ENCODE measurements at regions not wholly inside any gene's neighbourhood (a gene's known extent, or its start where the extent isn't known, plus 50 kb on each side); places are given as distances from the start of the nearest gene placed in this dataset.

- TF ChIP-seq ZNF235 (CRISPR knock-in tag; IDR thresholded peaks at IDR 0.05; ENCODE audit: borderline replicate concordance) (no peak), ZNF256 (CRISPR knock-in tag; conservative IDR thresholded peaks at IDR 0.05) (no peak), NR0B2 (CRISPR knock-in tag; IDR thresholded peaks at IDR 0.05) (no peak), USF2 (IDR thresholded peaks at IDR 0.05; ENCODE audit: low read depth, low read length) (no peak), USF2 (CRISPR knock-in tag; IDR thresholded peaks at IDR 0.05; ENCODE audit: borderline replicate concordance) (no peak), ATF7 (IDR thresholded peaks at IDR 0.05) (no peak), ATF7 (CRISPR knock-in tag; IDR thresholded peaks at IDR 0.05) (no peak), MYC (CRISPR knock-in tag; IDR thresholded peaks at IDR 0.05; ENCODE audit: borderline replicate concordance) (no peak)
Observed at GRCh38 chr17:79520167-79521165, 90.4 kb downstream of the RBFOX3 start.

All from HepG2 (cell line).